Transverse colon (tissue), 4 donors: ENCODE measurements at regions not wholly inside any gene's neighbourhood (a gene's known extent, or its start where the extent isn't known, plus 50 kb on each side); places are given as distances from the start of the nearest gene placed in this dataset.

ENCODE experiments used
- DNase-seq: peaks from one replicate; pipeline ENCODE4 v3.0.0-alpha.2; 2019
- H3K27ac ChIP-seq, 4 donors: fragments of 200-600 bp; sonication (generic); 2 replicates each; pipeline ENCODE4 v1.5.1; 2016 to 2018; ENCODE audit warnings: inconsistent platforms in 4 of 4
- H3K27me3 ChIP-seq: fragments of 200-600 bp; sonication (generic); 2 replicates; pipeline ENCODE4 v1.5.1; 2017; ENCODE audit warnings: inconsistent platforms
- H3K36me3 ChIP-seq, 4 donors: fragments of 200-600 bp; sonication (generic); 2 replicates each; pipeline ENCODE4 v1.5.1; 2017 to 2019; ENCODE audit warnings: inconsistent platforms in 4 of 4
- H3K4me1 ChIP-seq, 4 donors: fragments of 200-600 bp; sonication (generic); 2 replicates each; pipeline ENCODE4 v1.5.1; 2017 to 2020; ENCODE audit warnings: inconsistent platforms in 4 of 4
- H3K4me3 ChIP-seq, 4 donors: fragments of 200-600 bp; sonication (generic); 1 replicate in 1 of 4; 2 replicates in 3 of 4; pipeline versions ENCODE4 v1.5.1 to v1.6.1; 2017 to 2019; ENCODE audit warnings: inconsistent platforms in 4 of 4
- H3K9me3 ChIP-seq, 2 donors: fragments of 200-600 bp; sonication (generic); 2 replicates each; pipeline ENCODE4 v1.5.1; 2017 to 2019; ENCODE audit warnings: inconsistent platforms in 2 of 2
- EP300 ChIP-seq: sonication (generic); formaldehyde crosslinking; IDR thresholded peaks from one replicate; pipeline ENCODE4 v1.6.1; 2017; ENCODE audit warnings: antibody characterized with exemption, low read depth
- POLR2A ChIP-seq: fragments of 450-650 bp; IDR thresholded peaks from one replicate; pipeline ENCODE4 v1.6.1; 2016; ENCODE audit warnings: antibody characterized with exemption, mild to moderate bottlenecking, moderate library complexity
- POLR2AphosphoS5 ChIP-seq, 3 donors: sonication (generic); formaldehyde crosslinking; IDR thresholded peaks; one replicate each; pipeline ENCODE4 v1.6.1; 2016; ENCODE audit warnings: antibody characterized with exemption in 3 of 3
- WGBS, 2 donors: methylation state at CpG; one replicate each; pipeline ENCODE4 v1.1.5; 2018; ENCODE audit warnings: low coverage in 1 of 2; 5-methylcytosine and 5-hydroxymethylcytosine counted together
- in situ Hi-C, 4 donors: fragments of 200-750 bp; cut with MboI; loops; one replicate each; pipeline versions ENCODE4 v1.15.0 to v1.15.1; 2017; ENCODE audit warnings: low sequenced_read_pairs in 3 of 4, low pct_ligation_motif_present in 1 of 4, low pct_unique_long_range_greater_than_20kb in 1 of 4
- intact Hi-C: fragments of 100-400 bp; cut with DNase I; formaldehyde crosslinking; loops from one replicate; pipeline ENCODE4 v1.15.1; 2023; ENCODE audit warnings: low total_unique reads
- TF ChIP-seq, protein P1 (sequence below), 5 experiments: fragments of 200-600 bp in 3 of 5; fragments of 450-650 bp in 2 of 5; sonication (generic) in 3 of 5; IDR thresholded peaks; 1 replicate in 2 of 5; 2 replicates in 3 of 5; pipeline ENCODE4 v1.5.1; 2016 to 2017; ENCODE audit warnings: antibody characterized with exemption in 5 of 5, inconsistent platforms in 3 of 5, mild to moderate bottlenecking in 2 of 5, moderate library complexity in 1 of 5

DNA sequence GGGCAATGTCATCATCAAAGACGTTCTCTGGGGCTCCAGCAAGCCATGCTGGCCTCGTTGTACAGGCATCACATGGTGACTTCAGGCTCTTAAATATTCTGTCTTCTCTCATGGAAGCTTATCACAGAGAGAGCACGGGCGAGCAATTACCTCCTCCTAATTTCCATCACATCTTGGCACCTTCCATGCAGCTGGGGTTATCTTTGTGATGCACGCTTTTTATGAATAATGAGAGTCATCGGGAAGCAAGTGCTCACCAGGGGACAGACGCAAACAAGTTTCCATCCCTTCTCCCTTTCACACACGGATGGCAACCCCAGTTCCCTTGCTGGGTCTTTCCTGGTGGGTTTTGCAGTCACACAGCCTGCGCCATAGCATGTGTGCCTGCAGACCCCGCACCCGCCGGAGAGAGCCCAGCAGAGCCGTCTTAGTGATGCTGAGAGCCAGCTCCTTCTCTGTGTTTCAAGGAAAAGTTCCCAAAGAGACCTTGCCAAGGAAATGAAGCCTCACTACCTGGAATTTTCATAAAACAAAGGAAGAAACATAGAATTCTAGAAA is 116.3 kb upstream of the AFDN start:
- Histone ChIP-seq H3K27ac (no peak overlapping the region), H3K4me1 (peaks cover 0 to 17% (median 10%) of the 10 kb centered on the region in 4 donors), H3K27me3 (peaks cover 3% of the 10 kb centered on the region), H3K4me3 (no peak overlapping the region), H3K9me3 (no peaks in the 10 kb centered on the region), H3K36me3 (no peaks in the 10 kb centered on the region)
- intact Hi-C loops: no loop called here
- no peak for TF ChIP-seq POLR2A
- TF ChIP-seq EP300: no peak
- TF ChIP-seq, protein P1, sequence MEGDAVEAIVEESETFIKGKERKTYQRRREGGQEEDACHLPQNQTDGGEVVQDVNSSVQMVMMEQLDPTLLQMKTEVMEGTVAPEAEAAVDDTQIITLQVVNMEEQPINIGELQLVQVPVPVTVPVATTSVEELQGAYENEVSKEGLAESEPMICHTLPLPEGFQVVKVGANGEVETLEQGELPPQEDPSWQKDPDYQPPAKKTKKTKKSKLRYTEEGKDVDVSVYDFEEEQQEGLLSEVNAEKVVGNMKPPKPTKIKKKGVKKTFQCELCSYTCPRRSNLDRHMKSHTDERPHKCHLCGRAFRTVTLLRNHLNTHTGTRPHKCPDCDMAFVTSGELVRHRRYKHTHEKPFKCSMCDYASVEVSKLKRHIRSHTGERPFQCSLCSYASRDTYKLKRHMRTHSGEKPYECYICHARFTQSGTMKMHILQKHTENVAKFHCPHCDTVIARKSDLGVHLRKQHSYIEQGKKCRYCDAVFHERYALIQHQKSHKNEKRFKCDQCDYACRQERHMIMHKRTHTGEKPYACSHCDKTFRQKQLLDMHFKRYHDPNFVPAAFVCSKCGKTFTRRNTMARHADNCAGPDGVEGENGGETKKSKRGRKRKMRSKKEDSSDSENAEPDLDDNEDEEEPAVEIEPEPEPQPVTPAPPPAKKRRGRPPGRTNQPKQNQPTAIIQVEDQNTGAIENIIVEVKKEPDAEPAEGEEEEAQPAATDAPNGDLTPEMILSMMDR (IDR thresholded peaks at IDR 0.05): no peak
- TF ChIP-seq POLR2AphosphoS5 (IDR thresholded peaks at IDR 0.05): no peak
- in situ Hi-C loops: no loop called here
- 80 to 84% methylated on average over 7 to 13 of the region's 13 CpGs for WGBS, 2 donors
- no peak for DNase-seq

DNA sequence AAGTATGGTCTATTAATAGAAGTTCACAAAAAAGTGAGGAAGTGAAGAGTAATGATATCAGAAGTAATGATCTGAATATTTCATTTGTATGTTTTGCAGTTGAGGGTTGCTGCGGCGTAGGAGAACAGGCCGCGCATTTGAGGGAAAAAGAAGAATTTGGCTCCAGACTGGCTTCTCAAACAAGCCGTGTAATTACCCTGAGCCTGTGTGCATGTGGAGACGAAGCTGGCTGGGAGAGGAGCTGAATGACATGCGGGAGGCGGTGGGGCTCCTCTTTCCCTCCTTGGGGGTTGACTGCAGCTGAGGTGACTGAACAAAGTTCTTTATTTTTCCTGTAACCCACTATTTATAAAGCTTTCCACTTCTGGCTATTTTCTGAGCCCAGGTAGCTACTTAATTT is 115.5 kb upstream of the AFDN start:
- no peak for DNase-seq
- 82 to 100% methylated on average over 2 to 8 of the region's 8 CpGs for WGBS, 2 donors
- peak overlapping the region; percentile 57 to 80 (median 74) for H3K27ac ChIP-seq
- H3K9me3 ChIP-seq: no peaks in the 10 kb centered on the region
- H3K4me3 ChIP-seq: no peak overlapping the region
- peaks cover 0 to 17% (median 10%) of the 10 kb centered on the region in 4 donors for H3K4me1 ChIP-seq
- H3K36me3 ChIP-seq: no peaks in the 10 kb centered on the region
- in situ Hi-C loops: no loop called here
- intact Hi-C loops: no loop called here
- TF ChIP-seq POLR2AphosphoS5 (IDR thresholded peaks at IDR 0.05) (no peak), EP300 (no peak), POLR2A (no peak)
- TF ChIP-seq, protein P1 (IDR thresholded peaks at IDR 0.05): no peak
- H3K27me3 ChIP-seq: peaks cover 3% of the 10 kb centered on the region

DNA sequence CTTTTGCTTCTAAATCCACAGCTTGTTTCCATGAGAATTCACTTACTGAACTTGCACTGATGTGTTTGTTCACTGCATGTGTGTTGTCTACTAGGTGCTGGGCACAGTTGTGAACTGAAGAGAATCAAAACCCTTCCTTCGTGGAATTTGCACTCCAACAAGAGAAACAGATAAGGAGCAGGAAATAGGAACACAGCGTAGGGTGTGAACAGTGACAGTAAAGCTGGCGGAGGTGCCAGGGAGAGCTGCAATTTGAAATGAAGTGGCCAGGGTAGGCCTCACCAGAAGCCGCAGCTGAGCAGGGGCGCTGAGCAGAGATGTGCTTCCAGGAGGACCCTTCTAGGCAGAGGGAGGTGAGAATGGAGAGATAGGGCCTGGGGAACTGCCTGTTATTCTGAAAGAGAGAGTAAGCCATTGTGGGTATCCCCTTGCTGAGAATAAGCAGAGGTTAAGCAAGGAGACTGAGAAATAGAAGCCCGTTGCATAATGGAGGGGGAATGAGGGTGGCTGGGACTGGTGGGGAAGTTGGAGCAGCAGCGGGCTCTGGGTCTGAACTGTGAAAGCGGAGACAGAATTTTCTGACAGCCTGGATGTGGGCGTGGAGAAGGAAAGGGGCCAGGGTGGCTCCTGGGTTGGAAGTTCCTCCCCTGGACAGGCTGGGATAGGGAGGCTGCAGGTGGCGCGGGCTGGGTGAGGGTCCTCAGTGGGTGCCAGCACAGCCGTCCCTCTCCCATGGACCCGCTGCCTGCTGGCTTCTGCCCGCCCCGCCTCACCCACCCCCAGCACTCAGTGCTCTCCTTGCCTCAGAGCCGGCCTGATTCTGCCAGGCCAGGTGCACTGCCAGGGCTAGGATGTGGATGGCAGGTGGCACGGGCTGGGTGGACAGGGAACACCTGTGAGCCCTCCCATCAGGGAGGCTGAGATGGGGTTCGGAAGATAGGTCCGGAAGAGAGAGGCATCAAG is 114.7 kb upstream of the AFDN start:
- intact Hi-C loops: no loop called here
- Histone ChIP-seq H3K27ac (peak overlapping the region; percentile 57 to 80 (median 74)), H3K4me1 (peaks cover 0 to 17% (median 10%) of the 10 kb centered on the region in 4 donors), H3K4me3 (peak overlapping the region in 2 of 4 donors; percentile 11 to 14), H3K36me3 (no peaks in the 10 kb centered on the region), H3K27me3 (peaks cover 3% of the 10 kb centered on the region), H3K9me3 (no peaks in the 10 kb centered on the region)
- peak; percentile 68 for DNase-seq
- TF ChIP-seq, protein P1 (IDR thresholded peaks at IDR 0.05): no peak
- no peak for TF ChIP-seq EP300
- peak in 2 of 3 donors; percentile 63 to 85 for TF ChIP-seq POLR2AphosphoS5 (IDR thresholded peaks at IDR 0.05)
- TF ChIP-seq POLR2A: peak; percentile 72
- in situ Hi-C loops: no loop called here
- WGBS, 2 donors: 49 to 63% methylated on average over 6 to 19 of the region's 19 CpGs

DNA sequence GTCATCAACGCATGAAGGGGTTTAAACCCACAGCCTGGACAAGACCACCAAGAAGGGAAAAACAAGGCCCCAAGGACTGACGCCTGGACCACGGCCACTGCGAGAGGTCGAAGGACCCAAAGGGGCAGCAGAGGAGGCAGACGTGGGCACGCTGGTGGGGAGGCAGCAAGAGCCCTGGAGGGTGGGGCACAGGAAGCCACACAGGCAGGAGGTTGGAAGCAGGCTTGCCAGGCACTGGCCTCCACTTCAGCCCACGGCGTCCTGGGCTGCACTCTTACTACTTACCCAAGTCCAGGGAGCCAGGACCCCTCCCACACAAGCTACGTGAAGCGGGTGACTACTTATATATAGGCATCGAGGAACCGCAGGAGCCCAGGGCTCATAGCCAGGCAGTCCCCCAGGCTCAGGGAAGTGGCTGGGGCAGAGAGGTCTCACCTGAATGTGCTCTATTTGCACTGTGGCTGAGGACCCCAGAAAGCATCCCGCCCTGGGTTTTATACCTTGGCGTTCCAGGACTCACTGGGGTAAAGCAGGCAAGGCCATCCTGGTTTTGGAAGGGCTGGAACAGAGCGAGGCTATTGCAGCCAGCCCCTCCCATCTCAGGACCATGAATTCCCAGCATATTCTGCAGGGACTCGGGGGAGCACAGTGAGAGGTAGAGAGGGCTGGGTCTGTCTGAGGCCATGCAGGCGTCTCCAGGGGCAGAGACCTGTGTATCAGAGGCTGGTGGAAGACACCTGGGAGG is 113.8 kb upstream of the AFDN start:
- in situ Hi-C loops: no loop called here
- no peaks in the 10 kb centered on the region for H3K9me3 ChIP-seq
- peaks cover 3% of the 10 kb centered on the region for H3K27me3 ChIP-seq
- H3K36me3 ChIP-seq: no peaks in the 10 kb centered on the region
- intact Hi-C loops: no loop called here
- H3K4me1 ChIP-seq: peaks cover 0 to 17% (median 10%) of the 10 kb centered on the region in 4 donors
- TF ChIP-seq POLR2A: no peak
- no peak for TF ChIP-seq EP300
- TF ChIP-seq POLR2AphosphoS5 (IDR thresholded peaks at IDR 0.05): no peak
- TF ChIP-seq, protein P1 (IDR thresholded peaks at IDR 0.05): no peak
- peak overlapping the region in 1 of 4 donors; percentile 14 for H3K4me3 ChIP-seq
- WGBS, 2 donors: 88% methylated on average over 18 of the region's 18 CpGs; no CpG with 5 or more reads in 1 of the 2 donors
- DNase-seq: peak; percentile 24
- peak overlapping the region in 3 of 4 donors; percentile 73 to 80 (median 75) for H3K27ac ChIP-seq
